Aorta (tissue), 5 donors: ENCODE measurements at regions not wholly inside any gene's neighbourhood (a gene's known extent, or its start where the extent isn't known, plus 50 kb on each side); places are given as distances from the start of the nearest gene placed in this dataset.

ENCODE experiments used
- ATAC-seq: fragments of 200-7000 bp; cut with Tn5 transposase; one replicate; pipeline ENCODE4 v1.9.1; 2022; ENCODE audit warnings: moderate library complexity; ENCODE audit not compliant: low FRiP score
- DNase-seq, 2 donors: peaks; one replicate each; pipeline ENCODE4 v3.0.0-alpha.2; 2020
- H3K27ac ChIP-seq, 2 donors: one replicate each; pipeline ENCODE4 v1.5.1; 2013; ENCODE audit warnings: low read length in 2 of 2, mild to moderate bottlenecking in 2 of 2, moderate library complexity in 2 of 2, control low read depth in 1 of 2, inconsistent platforms in 1 of 2, low read depth in 1 of 2
- H3K27me3 ChIP-seq, 2 donors: one replicate each; pipeline ENCODE4 v1.6.1; 2013; ENCODE audit warnings: control low read depth in 1 of 2, low read length in 1 of 2, mild to moderate bottlenecking in 1 of 2, moderate library complexity in 1 of 2; ENCODE audit not compliant: insufficient read depth in 2 of 2, control insufficient read depth in 1 of 2
- H3K36me3 ChIP-seq, 2 donors: one replicate each; pipeline ENCODE4 v1.6.1; 2013; ENCODE audit warnings: control low read depth in 1 of 2, low read length in 1 of 2, mild to moderate bottlenecking in 1 of 2; ENCODE audit not compliant: insufficient read depth in 2 of 2, control insufficient read depth in 1 of 2
- H3K4me1 ChIP-seq, 2 donors: one replicate each; pipeline ENCODE4 v1.6.1; 2013; ENCODE audit warnings: low read length in 2 of 2, control low read depth in 1 of 2, mild to moderate bottlenecking in 1 of 2, moderate library complexity in 1 of 2; ENCODE audit not compliant: insufficient read depth in 2 of 2, control insufficient read depth in 1 of 2
- H3K4me3 ChIP-seq, 2 donors: one replicate each; pipeline ENCODE4 v1.5.1; 2013; ENCODE audit warnings: low read length in 2 of 2, control low read depth in 1 of 2, mild to moderate bottlenecking in 1 of 2
- H3K9me3 ChIP-seq: one replicate; pipeline ENCODE4 v1.6.1; 2013; ENCODE audit warnings: mild to moderate bottlenecking, low read length; ENCODE audit not compliant: control insufficient read depth
- WGBS, 2 donors: extraction: QIAGEN DNeasy Blood & Tissue Kit; methylation state at CpG; one replicate each; pipeline ENCODE4 v1.1.7; 2013; 5-methylcytosine and 5-hydroxymethylcytosine counted together
- intact Hi-C, 2 donors: fragments of 100-400 bp; cut with DNase I; formaldehyde crosslinking; loops; one replicate each; pipeline versions ENCODE4 v1.14.2 to v1.15.0; 2022
- donor health status: healthy with polysubstance abuse.
- donor health status: Bipolar disorder and iron deficiency.
- donor health status: DM: no; HTN: no; CAD: no.
- donor health status: DM: no; HTN: no; CAD: no.
- donor health status: DM: yes; HTN: yes; CAD: no.

DNA sequence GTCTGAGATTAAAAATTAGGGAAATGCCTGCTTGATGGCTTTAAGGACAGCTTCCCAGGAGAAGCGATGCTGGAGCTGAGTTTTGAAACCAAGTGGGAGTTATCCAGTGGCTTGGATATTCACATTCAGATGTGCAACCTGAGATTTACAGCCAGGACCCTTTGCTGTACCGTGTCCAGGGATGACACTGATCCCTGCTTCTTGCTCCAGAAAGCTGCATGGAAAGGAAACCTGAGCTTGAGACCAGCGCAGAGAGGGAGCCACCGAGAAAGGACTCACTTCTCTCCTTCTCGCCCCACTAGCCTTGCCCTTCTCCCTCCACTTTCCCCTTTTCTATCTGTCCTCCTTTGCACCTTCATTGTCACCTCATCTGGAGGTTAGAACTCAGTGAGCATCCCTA lies 254.5 kb upstream of the PPARGC1A start:
- Histone ChIP-seq H3K36me3 (no peaks in the 10 kb centered on the region), H3K4me3 (no peak overlapping the region), H3K27ac (no peak overlapping the region), H3K4me1 (peaks cover 0 to 3% of the 10 kb centered on the region in 2 donors), H3K9me3 (no peaks in the 10 kb centered on the region), H3K27me3 (no peaks in the 10 kb centered on the region)
- 75 to 81% methylated on average over 5 of the region's 5 CpGs for WGBS, 2 donors
- DNase-seq: no peak
- intact Hi-C loops: loop anchor here in 1 of 2 donors (10.0 kb wide), 1 partner anchor 100 kb away; no protein-coding TSS in a partner anchor
- ATAC-seq: no peak

DNA sequence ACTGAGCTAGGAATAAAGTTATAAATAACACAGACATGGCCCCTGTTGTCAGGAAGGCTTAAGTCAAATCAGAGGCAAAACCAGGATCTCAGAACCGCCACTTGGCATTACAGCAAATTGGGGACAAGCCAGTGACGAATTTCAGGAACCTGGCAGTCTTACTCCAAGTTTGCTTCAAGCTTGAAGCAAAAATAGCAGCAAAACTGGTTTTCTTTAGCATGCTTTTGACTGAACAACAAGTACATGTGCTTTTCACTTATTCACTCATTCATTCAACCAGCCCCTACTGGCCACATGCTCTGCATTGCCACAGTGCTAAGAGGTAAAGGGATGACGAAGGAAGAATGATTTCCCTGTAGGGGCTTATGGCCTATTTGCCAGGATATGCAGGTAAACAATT lies 253.9 kb upstream of the PPARGC1A start:
- peak; percentile 56 for ATAC-seq
- H3K9me3 ChIP-seq: no peaks in the 10 kb centered on the region
- intact Hi-C loops: loop anchor here in 1 of 2 donors (10.0 kb wide), 1 partner anchor 101 kb away; no protein-coding TSS in a partner anchor
- WGBS, 2 donors: 4 to 9% methylated on average over 3 of the region's 3 CpGs
- peaks cover 0 to 3% of the 10 kb centered on the region in 2 donors for H3K4me1 ChIP-seq
- H3K27me3 ChIP-seq: no peaks in the 10 kb centered on the region
- no peak for DNase-seq
- no peak overlapping the region for H3K4me3 ChIP-seq
- no peak overlapping the region for H3K27ac ChIP-seq
- H3K36me3 ChIP-seq: no peaks in the 10 kb centered on the region

DNA sequence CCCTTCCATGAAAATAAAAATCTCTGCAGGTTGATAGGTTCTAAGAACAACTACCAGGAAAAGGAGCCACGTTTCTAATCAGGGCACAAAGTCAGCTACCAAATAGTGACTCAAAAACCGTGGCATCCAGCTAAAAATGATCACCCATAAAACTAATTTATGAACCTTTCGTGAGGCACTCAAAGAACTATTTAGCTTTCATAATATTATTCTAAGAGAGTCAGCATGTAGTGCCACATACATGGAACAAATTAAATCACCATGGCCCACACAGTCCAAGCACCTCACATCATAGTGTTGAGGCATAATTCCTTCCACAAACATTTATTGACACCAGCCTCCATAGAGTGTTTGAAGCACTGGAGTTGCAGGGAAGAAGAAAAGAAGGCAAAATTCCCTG lies 252.0 kb upstream of the PPARGC1A start:
- H3K4me3 ChIP-seq: no peak overlapping the region
- no peaks in the 10 kb centered on the region for H3K9me3 ChIP-seq
- 5 to 10% methylated on average over 3 of the region's 3 CpGs for WGBS, 2 donors
- no peaks in the 10 kb centered on the region for H3K36me3 ChIP-seq
- peaks cover 0 to 3% of the 10 kb centered on the region in 2 donors for H3K4me1 ChIP-seq
- intact Hi-C loops: loop anchor here in 1 of 2 donors (10.0 kb wide), 1 partner anchor 103 kb away; no protein-coding TSS in a partner anchor
- H3K27me3 ChIP-seq: no peaks in the 10 kb centered on the region
- H3K27ac ChIP-seq: no peak overlapping the region
- DNase-seq: no peak
- ATAC-seq: peak; percentile 20

DNA sequence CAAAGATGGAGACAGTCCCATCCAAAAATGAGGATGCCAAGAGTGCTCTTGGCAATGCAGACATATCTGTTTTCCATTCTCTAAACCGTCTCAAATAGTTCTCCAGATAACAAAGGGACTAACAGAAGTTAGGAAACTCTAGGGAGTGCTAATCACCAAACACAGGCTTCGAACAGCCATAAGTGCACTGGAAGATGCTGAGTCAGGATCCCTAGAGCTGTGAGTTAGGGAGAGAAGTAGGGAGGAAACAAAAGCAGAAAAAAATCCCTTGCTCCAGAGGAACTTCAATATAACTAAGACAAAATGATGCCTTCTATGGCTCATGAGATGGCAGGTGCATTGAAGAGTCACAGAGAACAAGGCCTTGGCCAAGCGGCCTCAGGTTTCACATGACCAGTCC lies 251.0 kb upstream of the PPARGC1A start:
- ATAC-seq: no peak
- intact Hi-C loops: loop anchor here in 1 of 2 donors (10.0 kb wide), 1 partner anchor 104 kb away; no protein-coding TSS in a partner anchor
- H3K27me3 ChIP-seq: no peaks in the 10 kb centered on the region
- WGBS, 2 donors: 78 to 81% methylated on average over 3 of the region's 3 CpGs
- H3K36me3 ChIP-seq: no peaks in the 10 kb centered on the region
- no peak overlapping the region for H3K27ac ChIP-seq
- no peak overlapping the region for H3K4me3 ChIP-seq
- no peaks in the 10 kb centered on the region for H3K9me3 ChIP-seq
- no peak for DNase-seq
- H3K4me1 ChIP-seq: peaks cover 0 to 3% of the 10 kb centered on the region in 2 donors

DNA sequence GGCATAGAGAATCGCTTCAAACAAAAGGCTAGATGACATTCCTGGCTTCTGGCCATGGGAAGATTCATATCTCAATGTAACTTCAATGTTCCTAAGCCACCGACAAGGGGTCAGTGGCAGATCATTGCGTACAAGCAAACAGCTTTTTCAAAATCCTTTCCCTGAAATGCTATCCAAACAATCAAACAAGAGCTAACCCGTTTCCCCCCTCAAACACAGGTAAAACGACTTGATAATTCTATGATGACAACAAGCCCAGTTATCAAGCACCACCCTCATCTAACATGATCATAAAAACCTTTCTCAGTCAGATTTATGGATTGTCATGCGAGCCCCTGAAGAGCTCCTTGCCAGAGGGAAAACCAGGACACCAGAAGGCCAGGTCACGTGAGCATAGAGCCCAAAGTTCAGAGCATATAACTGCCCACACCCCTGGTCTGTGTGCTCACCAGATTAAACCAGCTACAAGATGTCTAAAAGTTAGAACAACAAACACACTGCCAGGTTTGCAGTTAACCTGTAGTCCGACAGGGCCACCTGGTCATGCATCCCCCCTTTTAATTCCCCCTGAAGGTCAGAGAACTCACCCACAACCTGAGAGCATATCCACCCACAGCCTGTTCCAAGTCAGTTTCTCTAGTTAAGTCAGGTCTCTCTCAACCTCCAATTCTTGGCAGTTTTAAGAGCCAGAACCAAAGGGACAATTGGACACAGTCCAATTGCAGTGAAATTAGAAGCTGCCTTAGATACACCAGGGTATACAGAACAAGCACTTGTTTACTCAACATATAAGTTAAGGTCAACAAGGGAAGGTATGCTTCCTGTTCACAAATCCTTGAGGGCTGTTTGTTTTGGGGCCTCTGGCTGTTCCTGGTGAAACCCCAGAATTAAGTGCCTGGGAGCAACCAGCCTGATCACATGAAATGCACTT lies 248.1 kb upstream of the PPARGC1A start:
- Histone ChIP-seq H3K27me3 (no peaks in the 10 kb centered on the region), H3K27ac (no peak overlapping the region), H3K9me3 (no peaks in the 10 kb centered on the region), H3K4me1 (no peaks in the 10 kb centered on the region), H3K36me3 (no peaks in the 10 kb centered on the region), H3K4me3 (no peak overlapping the region)
- intact Hi-C loops: no loop called here
- ATAC-seq (peak; percentile 30), DNase-seq (no peak)
- WGBS, 2 donors: 86 to 87% methylated on average over 8 of the region's 8 CpGs

DNA sequence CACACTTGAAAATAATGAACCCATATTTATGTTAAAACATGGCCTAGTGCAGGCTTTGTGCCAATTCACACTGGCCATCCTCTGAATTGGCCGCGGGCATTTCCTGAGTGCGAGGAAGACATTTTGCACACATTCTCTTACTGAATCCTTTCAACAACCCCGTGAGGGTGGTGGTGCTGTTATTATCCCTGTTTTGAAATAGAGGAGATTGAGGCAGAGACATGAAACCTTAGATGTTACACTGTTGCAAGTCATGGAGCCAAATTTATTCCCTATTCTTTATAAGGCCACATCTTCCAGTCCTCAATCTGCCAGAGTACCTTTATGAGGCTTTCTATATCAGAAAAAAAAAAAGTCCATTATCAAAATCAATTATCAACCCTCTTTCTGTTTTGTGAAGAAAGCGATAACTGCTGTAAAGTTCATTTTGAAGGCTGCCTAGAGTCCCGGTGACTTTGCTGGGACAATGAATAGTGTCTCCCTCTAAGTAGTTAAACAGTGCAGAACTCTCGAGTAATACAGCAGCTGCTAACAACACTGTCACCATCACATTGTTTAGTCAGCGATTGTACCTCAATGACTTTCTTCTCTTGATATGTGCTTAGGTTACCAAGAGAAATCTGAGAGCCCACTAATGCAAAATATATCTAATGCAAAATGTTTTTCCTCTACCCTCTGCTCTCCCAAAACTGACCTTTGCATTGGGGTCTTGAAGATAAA lies 242.3 kb upstream of the PPARGC1A start:
- DNase-seq (no peak), ATAC-seq (no peak)
- H3K27ac ChIP-seq: no peak overlapping the region
- H3K36me3 ChIP-seq: no peaks in the 10 kb centered on the region
- WGBS, 2 donors: 77 to 87% methylated on average over 8 of the region's 8 CpGs
- H3K4me1 ChIP-seq: no peaks in the 10 kb centered on the region
- intact Hi-C loops: no loop called here
- H3K9me3 ChIP-seq: no peaks in the 10 kb centered on the region
- no peak overlapping the region for H3K4me3 ChIP-seq
- H3K27me3 ChIP-seq: no peaks in the 10 kb centered on the region

DNA sequence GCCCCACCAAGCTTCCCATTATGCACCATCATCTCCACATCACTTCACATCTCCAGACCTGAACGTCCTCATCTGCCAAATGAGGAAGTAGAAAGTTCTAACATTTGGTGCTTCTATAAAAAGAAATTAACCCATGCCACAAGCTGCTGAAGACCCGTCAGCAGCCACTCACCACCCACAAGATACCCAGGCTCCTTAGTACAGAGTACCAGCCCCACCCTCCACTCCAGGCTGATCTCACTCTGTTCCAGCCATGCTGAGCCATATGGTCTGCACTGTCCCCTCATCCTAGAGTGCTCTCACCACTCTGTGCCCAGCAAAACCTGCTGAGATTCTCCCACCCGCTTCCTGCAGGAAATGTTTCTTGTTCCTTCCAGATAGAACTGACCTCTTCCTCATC lies 240.8 kb upstream of the PPARGC1A start:
- H3K27ac ChIP-seq: no peak overlapping the region
- no peak for DNase-seq
- intact Hi-C loops: no loop called here
- no peaks in the 10 kb centered on the region for H3K27me3 ChIP-seq
- H3K4me1 ChIP-seq: no peaks in the 10 kb centered on the region
- H3K36me3 ChIP-seq: no peaks in the 10 kb centered on the region
- no peak overlapping the region for H3K4me3 ChIP-seq
- no peak for ATAC-seq
- WGBS, 2 donors: 70 to 83% methylated on average over 3 of the region's 3 CpGs
- H3K9me3 ChIP-seq: no peaks in the 10 kb centered on the region

DNA sequence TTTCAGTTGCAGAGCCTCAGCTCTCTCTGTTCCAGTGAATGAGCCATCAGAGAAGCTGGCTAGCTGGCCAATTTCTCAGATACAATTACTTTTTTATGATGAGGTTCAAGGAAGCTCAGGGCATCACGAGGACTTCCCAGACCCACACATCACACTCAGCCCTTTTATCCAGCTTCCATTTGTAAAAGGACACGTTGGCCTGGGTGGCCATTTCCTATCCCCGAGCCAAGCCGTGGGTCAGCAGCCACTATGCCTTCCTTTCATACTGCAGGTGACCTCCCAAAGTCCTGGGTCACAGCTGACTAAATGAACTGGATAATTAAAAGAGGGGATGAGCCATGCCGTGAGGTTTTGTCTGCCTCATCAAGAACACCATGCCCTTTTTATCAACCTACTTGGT lies 236.9 kb upstream of the PPARGC1A start:
- ATAC-seq: no peak
- Histone ChIP-seq H3K9me3 (no peaks in the 10 kb centered on the region), H3K4me1 (no peaks in the 10 kb centered on the region), H3K36me3 (no peaks in the 10 kb centered on the region), H3K27ac (no peak overlapping the region), H3K4me3 (no peak overlapping the region), H3K27me3 (no peaks in the 10 kb centered on the region)
- intact Hi-C loops: no loop called here
- 61 to 68% methylated on average over 5 of the region's 5 CpGs for WGBS, 2 donors
- no peak for DNase-seq
